T-helper 9 cell (primary cell): ENCODE measurements at regions not wholly inside any gene's neighbourhood (a gene's known extent, or its start where the extent isn't known, plus 50 kb on each side); places are given as distances from the start of the nearest gene placed in this dataset.
"Not testable (repeated sequence)": the region's sequence is repeated elsewhere in the genome, so short reads cannot be mapped to it uniquely, and the experiment has no call there.

Experiments
- DNase-seq: peaks from one replicate; pipeline ENCODE4 v3.0.0-alpha.2; 2020

GRCh38 chr2:2503864-2504418 is 172.9 kb upstream of the MYT1L start:
- DNase-seq: no peak

GRCh38 chr2:2502201-2502549 is 171.1 kb upstream of the MYT1L start:
- DNase-seq: no peak

- DNase-seq: no peak
Measured at GRCh38 chr2:2501454-2502200, 170.6 kb upstream of the MYT1L start.

GRCh38 chr2:2495606-2496005 is 164.5 kb upstream of the MYT1L start:
- DNase-seq: no peak

- no peak for DNase-seq
Measured at GRCh38 chr2:2493496-2493895, 162.4 kb upstream of the MYT1L start.

- no peak for DNase-seq
Measured at GRCh38 chr2:2492800-2493199, 161.7 kb upstream of the MYT1L start.

- no peak for DNase-seq
Measured at GRCh38 chr2:2491964-2492363, 160.9 kb upstream of the MYT1L start.

- DNase-seq: no peak
Measured at GRCh38 chr2:2484301-2484700, 153.2 kb upstream of the MYT1L start.

- no peak for DNase-seq
Measured at GRCh38 chr2:2482851-2483250, 151.8 kb upstream of the MYT1L start.

GRCh38 chr2:2472881-2473280 is 141.8 kb upstream of the MYT1L start:
- no peak for DNase-seq

- DNase-seq: no peak
Measured at GRCh38 chr2:2472044-2472443, 141.0 kb upstream of the MYT1L start.

- DNase-seq: no peak
Measured at GRCh38 chr2:2466534-2466933, 135.5 kb upstream of the MYT1L start.

- DNase-seq: no peak
Measured at GRCh38 chr2:2464643-2465042, 133.6 kb upstream of the MYT1L start.

GRCh38 chr2:2464094-2464493 is 133.0 kb upstream of the MYT1L start:
- no peak for DNase-seq

- DNase-seq: no peak
Measured at GRCh38 chr2:2456721-2457120, 125.6 kb upstream of the MYT1L start.

GRCh38 chr2:2455151-2455550 is 124.1 kb upstream of the MYT1L start:
- DNase-seq: no peak

- DNase-seq: no peak
Measured at GRCh38 chr2:2452961-2453360, 121.9 kb upstream of the MYT1L start.

GRCh38 chr2:2451275-2451674 is 120.2 kb upstream of the MYT1L start:
- DNase-seq: not testable (repeated sequence)

- no peak for DNase-seq
Measured at GRCh38 chr2:2448178-2448577, 117.1 kb upstream of the MYT1L start.

- DNase-seq: no peak
Measured at GRCh38 chr2:2422621-2423020, 91.5 kb upstream of the MYT1L start.

- no peak for DNase-seq
Measured at GRCh38 chr2:2413525-2413924, 82.5 kb upstream of the MYT1L start.

- DNase-seq: no peak
Measured at GRCh38 chr2:2410987-2411386, 79.9 kb upstream of the MYT1L start.

GRCh38 chr2:2409481-2409880 is 78.4 kb upstream of the MYT1L start:
- DNase-seq: no peak

GRCh38 chr2:2405780-2406179 is 74.7 kb upstream of the MYT1L start:
- no peak for DNase-seq
